Upper lobe of left lung (tissue), 6 donors: ENCODE measurements at regions not wholly inside any gene's neighbourhood (a gene's known extent, or its start where the extent isn't known, plus 50 kb on each side); places are given as distances from the start of the nearest gene placed in this dataset.
A peak's percentile ranks its signal among the peaks of the same experiment; 100 is the strongest.

Source experiments
- ATAC-seq, 2 donors: fragments of 200-7000 bp; cut with Tn5 transposase; one replicate each; pipeline ENCODE4 v1.9.1; 2022; ENCODE audit warnings: mild to moderate bottlenecking in 2 of 2, moderate library complexity in 2 of 2; ENCODE audit not compliant: low FRiP score in 2 of 2
- DNase-seq, 2 donors: peaks; one replicate each; pipeline ENCODE4 v3.0.0-alpha.2; 2019 to 2020
- H3K27ac ChIP-seq, 4 donors: fragments of 200-600 bp; sonication (generic); one replicate each; pipeline ENCODE4 v1.5.1; 2016 to 2019
- H3K27me3 ChIP-seq, 4 donors: fragments of 200-600 bp; sonication (generic); one replicate each; pipeline ENCODE4 v1.5.1; 2017 to 2019
- H3K36me3 ChIP-seq, 4 donors: fragments of 200-600 bp; sonication (generic); one replicate each; pipeline ENCODE4 v1.5.1; 2016 to 2019
- H3K4me1 ChIP-seq, 4 donors: fragments of 200-600 bp; sonication (generic); one replicate each; pipeline ENCODE4 v1.5.1; 2018 to 2019
- H3K4me3 ChIP-seq, 4 donors: fragments of 200-600 bp; sonication (generic); one replicate each; pipeline ENCODE4 v1.5.1; 2017 to 2019; ENCODE audit warnings: mild to moderate bottlenecking in 2 of 4, moderate library complexity in 1 of 4
- H3K9me3 ChIP-seq, 4 donors: fragments of 200-600 bp; sonication (generic); one replicate each; pipeline ENCODE4 v1.5.1; 2018 to 2019
- CTCF ChIP-seq, 6 experiments: fragments of 450-650 bp in 4 of 6; fragments of 200-600 bp in 2 of 6; sonication (generic) in 2 of 6; IDR thresholded peaks; one replicate each; pipeline ENCODE4 v1.5.1; 2016 to 2019; ENCODE audit warnings: antibody characterized with exemption in 6 of 6
- EP300 ChIP-seq, 4 donors: sonication (generic); formaldehyde crosslinking; IDR thresholded peaks; one replicate each; pipeline ENCODE4 v1.5.1; 2017; ENCODE audit warnings: antibody characterized with exemption in 4 of 4, control low read depth in 2 of 4
- POLR2A ChIP-seq, 4 donors: fragments of 450-650 bp; IDR thresholded peaks; one replicate each; pipeline ENCODE4 v1.5.1; 2016 to 2017; ENCODE audit warnings: antibody characterized with exemption in 4 of 4, mild to moderate bottlenecking in 2 of 4
- POLR2AphosphoS5 ChIP-seq, 2 donors: sonication (generic); formaldehyde crosslinking; IDR thresholded peaks; one replicate each; pipeline ENCODE4 v1.5.1; 2017; ENCODE audit warnings: antibody characterized with exemption in 2 of 2
- WGBS, 2 donors: methylation state at CpG; one replicate each; pipeline ENCODE4 v1.1.5; 2017 to 2018; 5-methylcytosine and 5-hydroxymethylcytosine counted together
- donor health status: DM: no; HTN: no; CAD: no; lungs with moderate emphysema.
- donor health status: DM: no; HTN: yes; CAD: no; lungs with severe emphysema.

- ATAC-seq (no peak), DNase-seq (no peak)
- Histone ChIP-seq H3K27ac (no peak overlapping the region), H3K27me3 (no peaks in the 10 kb centered on the region), H3K4me1 (no peaks in the 10 kb centered on the region), H3K9me3 (peaks cover 0 to 4% (median 0%) of the 10 kb centered on the region in 4 donors), H3K36me3 (no peaks in the 10 kb centered on the region), H3K4me3 (no peak overlapping the region)
- TF ChIP-seq CTCF (IDR thresholded peaks at IDR 0.05) (no peak), EP300 (IDR thresholded peaks at IDR 0.05) (no peak), POLR2A (IDR thresholded peaks at IDR 0.05) (no peak), POLR2AphosphoS5 (IDR thresholded peaks at IDR 0.05) (no peak)
- WGBS, 2 donors: 45 to 67% methylated on average over 2 of the region's 2 CpGs
Observed at GRCh38 chr3:182464513-182465145, 328.7 kb upstream of the ATP11B start.

GRCh38 chr3:182465301-182466185 lies 327.8 kb upstream of the ATP11B start:
- WGBS, 2 donors: 85 to 86% methylated on average over 3 of the region's 3 CpGs
- Histone ChIP-seq H3K27ac (no peak overlapping the region), H3K4me1 (no peaks in the 10 kb centered on the region), H3K9me3 (peaks cover 0 to 4% (median 0%) of the 10 kb centered on the region in 4 donors), H3K27me3 (no peaks in the 10 kb centered on the region), H3K36me3 (no peaks in the 10 kb centered on the region), H3K4me3 (no peak overlapping the region)
- DNase-seq: no peak
- peak in 1 of 2 donors; percentile 17 for ATAC-seq
- TF ChIP-seq EP300 (IDR thresholded peaks at IDR 0.05) (no peak), CTCF (IDR thresholded peaks at IDR 0.05) (no peak), POLR2AphosphoS5 (IDR thresholded peaks at IDR 0.05) (no peak), POLR2A (IDR thresholded peaks at IDR 0.05) (no peak)

- Histone ChIP-seq H3K4me3 (no peak overlapping the region), H3K27me3 (no peaks in the 10 kb centered on the region), H3K27ac (no peak overlapping the region), H3K9me3 (no peaks in the 10 kb centered on the region), H3K36me3 (no peaks in the 10 kb centered on the region), H3K4me1 (no peaks in the 10 kb centered on the region)
- DNase-seq (no peak), ATAC-seq (no peak)
- TF ChIP-seq POLR2AphosphoS5 (IDR thresholded peaks at IDR 0.05) (no peak), POLR2A (IDR thresholded peaks at IDR 0.05) (no peak), CTCF (IDR thresholded peaks at IDR 0.05) (no peak), EP300 (IDR thresholded peaks at IDR 0.05) (no peak)
- 77 to 78% methylated on average over 2 of the region's 2 CpGs for WGBS, 2 donors
Observed at GRCh38 chr3:182469086-182469485, 324.2 kb upstream of the ATP11B start.

GRCh38 chr3:182470187-182470586 lies 323.1 kb upstream of the ATP11B start:
- Histone ChIP-seq H3K27ac (no peak overlapping the region), H3K27me3 (no peaks in the 10 kb centered on the region), H3K9me3 (no peaks in the 10 kb centered on the region), H3K4me1 (no peaks in the 10 kb centered on the region), H3K36me3 (no peaks in the 10 kb centered on the region), H3K4me3 (no peak overlapping the region)
- TF ChIP-seq POLR2A (IDR thresholded peaks at IDR 0.05) (no peak), EP300 (IDR thresholded peaks at IDR 0.05) (no peak)
- WGBS, 2 donors: 100% methylated on average over 1 of the region's 1 CpG
- ATAC-seq (no peak), DNase-seq (no peak)

DNA sequence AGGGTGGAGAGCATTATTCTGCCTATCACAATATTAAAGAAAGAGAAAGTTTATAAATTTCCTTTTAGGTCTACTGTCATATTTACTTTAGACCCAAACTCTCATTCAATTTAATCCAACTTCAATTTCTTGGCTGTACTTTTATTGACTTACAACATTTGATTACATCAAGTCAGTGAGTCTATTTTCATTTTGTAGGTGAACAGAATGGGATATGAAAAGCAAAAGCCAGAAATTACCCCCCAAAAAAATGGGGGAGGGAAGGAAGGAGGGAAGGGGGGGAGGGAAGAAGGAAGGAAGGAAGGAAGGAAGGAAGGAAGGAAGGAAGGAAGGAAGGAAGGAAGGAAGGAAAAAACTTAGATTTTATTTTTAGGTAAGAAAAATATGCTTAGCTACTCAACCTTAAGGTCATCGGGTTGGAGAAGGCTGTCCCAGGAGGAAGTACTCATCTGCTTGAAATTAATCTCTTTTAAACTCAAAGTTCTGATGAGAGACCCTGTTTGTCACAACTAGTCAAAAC lies 320.1 kb upstream of the ATP11B start:
- Histone ChIP-seq H3K27ac (no peak overlapping the region), H3K4me3 (no peak overlapping the region), H3K9me3 (no peaks in the 10 kb centered on the region), H3K36me3 (no peaks in the 10 kb centered on the region), H3K27me3 (no peaks in the 10 kb centered on the region), H3K4me1 (no peaks in the 10 kb centered on the region)
- WGBS, 2 donors: 88 to 91% methylated on average over 1 of the region's 1 CpG
- ATAC-seq (no peak), DNase-seq (no peak)
- TF ChIP-seq CTCF (IDR thresholded peaks at IDR 0.05) (no peak), EP300 (IDR thresholded peaks at IDR 0.05) (no peak), POLR2A (IDR thresholded peaks at IDR 0.05) (no peak), POLR2AphosphoS5 (IDR thresholded peaks at IDR 0.05) (no peak)
